ENCODE measurements at regions not wholly inside any gene's neighbourhood (a gene's known extent, or its start where the extent isn't known, plus 50 kb on each side); places are given as distances from the start of the nearest gene placed in this dataset.

- Histone ChIP-seq H4K91ac (ENCODE audit: insufficient read depth, low read depth, low read length) (no peak overlapping the region), H2BK15ac (ENCODE audit: low read depth, low read length) (no peak overlapping the region), H3K56ac (ENCODE audit: extremely low read depth, insufficient read depth, low read length) (no peak overlapping the region), H3K14ac (replicated peaks; ENCODE audit: low read depth, low read length) (no peak overlapping the region), H4K5ac (ENCODE audit: low read depth, low read length) (no peak overlapping the region), H3K27ac (ENCODE audit: insufficient read depth, low read length) (no peak overlapping the region), H4K20me1 (ENCODE audit: insufficient read depth, low read length) (no peaks in the 10 kb centered on the region), H3K18ac (ENCODE audit: low read depth, low read length) (no peak overlapping the region), H3K4me2 (ENCODE audit: low read depth, low read length) (no peak overlapping the region), H2AFZ (replicated peaks; ENCODE audit: low read length, poor library complexity) (no peak overlapping the region), H2BK20ac (ENCODE audit: low read depth, low read length) (no peak overlapping the region), H2BK120ac (ENCODE audit: low read depth, low read length) (no peak overlapping the region), H3K9ac (ENCODE audit: low read depth, low read length) (no peak overlapping the region), H4K8ac (ENCODE audit: low read depth in 2 of 2, low read length in 2 of 2) (no peak overlapping the region), H2AK9ac (replicated peaks; ENCODE audit: low read depth, low read length, poor library complexity) (no peak overlapping the region), H3K79me1 (ENCODE audit: low read depth in 1 of 2, low read length in 2 of 2) (no peaks in the 10 kb centered on the region), H3K9me1 (ENCODE audit: insufficient read depth, low read length) (no peaks in the 10 kb centered on the region), H3K23ac (ENCODE audit: low read depth, low read length) (no peak overlapping the region), H3K9me3 (ENCODE audit: control insufficient read depth, insufficient read depth, low read length) (peaks cover 2% of the 10 kb centered on the region; the same call in 1 of the 2 replicates), H2AK5ac (ENCODE audit: low read depth, low read length) (no peak overlapping the region), H3K4me1 (ENCODE audit: control insufficient read depth, insufficient read depth, low read length) (no peaks in the 10 kb centered on the region), H3K36me3 (ENCODE audit: control insufficient read depth, insufficient read depth, low read length) (no peaks in the 10 kb centered on the region), H3K4ac (ENCODE audit: low read depth, low read length) (no peak overlapping the region), H3K4me3 (ENCODE audit: insufficient read depth, low read depth, low read length) (no peak overlapping the region), H2BK5ac (ENCODE audit: low read depth, low read length, poor library complexity, severe bottlenecking) (no peak overlapping the region), H3K27me3 (ENCODE audit: control insufficient read depth, insufficient read depth, low read length) (peaks cover 10% of the 10 kb centered on the region)
- BruUV-seq (replicated peaks), result no TSS peak
- TF ChIP-seq, protein P1, sequence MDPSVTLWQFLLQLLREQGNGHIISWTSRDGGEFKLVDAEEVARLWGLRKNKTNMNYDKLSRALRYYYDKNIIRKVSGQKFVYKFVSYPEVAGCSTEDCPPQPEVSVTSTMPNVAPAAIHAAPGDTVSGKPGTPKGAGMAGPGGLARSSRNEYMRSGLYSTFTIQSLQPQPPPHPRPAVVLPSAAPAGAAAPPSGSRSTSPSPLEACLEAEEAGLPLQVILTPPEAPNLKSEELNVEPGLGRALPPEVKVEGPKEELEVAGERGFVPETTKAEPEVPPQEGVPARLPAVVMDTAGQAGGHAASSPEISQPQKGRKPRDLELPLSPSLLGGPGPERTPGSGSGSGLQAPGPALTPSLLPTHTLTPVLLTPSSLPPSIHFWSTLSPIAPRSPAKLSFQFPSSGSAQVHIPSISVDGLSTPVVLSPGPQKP (IDR thresholded peaks at IDR 0.05; ENCODE audit: borderline replicate concordance, low read depth, low read length), result no peak
- no peak for TF ChIP-seq MAFK (IDR thresholded peaks at IDR 0.05; ENCODE audit: low read depth, low read length)
- no peak for TF ChIP-seq SMC3 (IDR thresholded peaks at IDR 0.05; ENCODE audit: low read depth, low read length)
- no peak for TF ChIP-seq RAD21 (IDR thresholded peaks at IDR 0.05; ENCODE audit: low read length)
- TF ChIP-seq BHLHE40 (IDR thresholded peaks at IDR 0.05; ENCODE audit: low read depth, low read length), result no peak
- no peak for TF ChIP-seq MAZ (IDR thresholded peaks at IDR 0.05; ENCODE audit: borderline replicate concordance, low read depth, low read length)
- no peak for TF ChIP-seq POLR2A (IDR thresholded peaks at IDR 0.05; ENCODE audit: low read depth, low read length)
- no peak for TF ChIP-seq MXI1 (IDR thresholded peaks at IDR 0.05; ENCODE audit: borderline replicate concordance, low read depth, low read length)
- TF ChIP-seq NFE2L2 (IDR thresholded peaks at IDR 0.05; ENCODE audit: low read depth, low read length), result no peak
- no peak for TF ChIP-seq RCOR1 (IDR thresholded peaks at IDR 0.05; ENCODE audit: insufficient replicate concordance, low read length)
- TF ChIP-seq, protein P2, sequence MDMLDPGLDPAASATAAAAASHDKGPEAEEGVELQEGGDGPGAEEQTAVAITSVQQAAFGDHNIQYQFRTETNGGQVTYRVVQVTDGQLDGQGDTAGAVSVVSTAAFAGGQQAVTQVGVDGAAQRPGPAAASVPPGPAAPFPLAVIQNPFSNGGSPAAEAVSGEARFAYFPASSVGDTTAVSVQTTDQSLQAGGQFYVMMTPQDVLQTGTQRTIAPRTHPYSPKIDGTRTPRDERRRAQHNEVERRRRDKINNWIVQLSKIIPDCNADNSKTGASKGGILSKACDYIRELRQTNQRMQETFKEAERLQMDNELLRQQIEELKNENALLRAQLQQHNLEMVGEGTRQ (IDR thresholded peaks at IDR 0.05; ENCODE audit: low read depth, low read length), result no peak
- TF ChIP-seq CEBPB (IDR thresholded peaks at IDR 0.05; ENCODE audit: low read depth, low read length), result no peak
- DNase-seq, result no peak
- dilution Hi-C loops (cut with HindIII; ENCODE audit: low sequenced_read_pairs, unreplicated experiment) (no loop called here), in situ Hi-C loops (cut with MboI; ENCODE audit: low sequenced_read_pairs) (no loop called here), intact Hi-C loops (cut with micrococcal nuclease) (no loop called here)
- ChIA-PET POLR2A (ENCODE audit: unreplicated experiment) (no interaction called here), CTCF (no interaction called here)
- ATAC-seq (ENCODE audit: low read depth), result no peak
- WGBS, 2 experiments (ENCODE audit: extremely low coverage in 2 of 2, insufficient read length in 1 of 2), result 93% methylated on average over 2 of the region's 4 CpGs; no CpG with 5 or more reads in 1 of the 2 experiments
Measured at GRCh38 chr11:79501707-79502106, 60.9 kb upstream of the TENM4 start.
